Umbilical cord (tissue), 1 donor: ENCODE measurements at regions not wholly inside any gene's neighbourhood (a gene's known extent, or its start where the extent isn't known, plus 50 kb on each side); places are given as distances from the start of the nearest gene placed in this dataset.
A peak's percentile ranks its signal among the peaks of the same experiment; 100 is the strongest.
"Not testable (repeated sequence)": the region's sequence is repeated elsewhere in the genome, so short reads cannot be mapped to it uniquely, and the experiment has no call there.

ENCODE experiments used
- DNase-seq: peaks from one replicate; pipeline ENCODE4 v3.0.0-alpha.2; 2015; ENCODE audit warnings: low spot score

- no peak for DNase-seq
Measured at GRCh38 chr16:60682219-60682618, 1354.0 kb downstream of the CDH8 start.

GRCh38 chr16:60681043-60681442 is 1355.2 kb downstream of the CDH8 start:
- no peak for DNase-seq

- no peak for DNase-seq
Measured at GRCh38 chr16:60675022-60675421, 1361.2 kb downstream of the CDH8 start.

GRCh38 chr16:60674241-60674640 is 1362.0 kb downstream of the CDH8 start:
- peak; percentile 47 for DNase-seq

GRCh38 chr16:60655514-60656153 is 1380.6 kb downstream of the CDH8 start:
- no peak for DNase-seq

GRCh38 chr16:60651346-60651745 is 1384.9 kb downstream of the CDH8 start:
- no peak for DNase-seq

- DNase-seq, result no peak
Measured at GRCh38 chr16:60648290-60648689, 1387.9 kb downstream of the CDH8 start.

- not testable (repeated sequence) for DNase-seq
Measured at GRCh38 chr16:60647388-60647787, 1388.8 kb downstream of the CDH8 start.

- DNase-seq, result no peak
Measured at GRCh38 chr16:60646631-60647030, 1389.6 kb downstream of the CDH8 start.

- no peak for DNase-seq
Measured at GRCh38 chr16:60645541-60645940, 1390.7 kb downstream of the CDH8 start.

GRCh38 chr16:60642956-60643355 is 1393.3 kb downstream of the CDH8 start:
- no peak for DNase-seq

GRCh38 chr16:60641067-60641665 is 1395.1 kb downstream of the CDH8 start:
- no peak for DNase-seq

GRCh38 chr16:60640038-60640437 is 1396.2 kb downstream of the CDH8 start:
- DNase-seq, result no peak

- not testable (repeated sequence) for DNase-seq
Measured at GRCh38 chr16:60636636-60637035, 1399.6 kb downstream of the CDH8 start.

- peak; percentile 15 for DNase-seq
Measured at GRCh38 chr16:60636117-60636516, 1400.1 kb downstream of the CDH8 start.

GRCh38 chr16:60635548-60635947 is 1400.7 kb downstream of the CDH8 start:
- DNase-seq, result no peak

- DNase-seq, result no peak
Measured at GRCh38 chr16:60611844-60612243, 1424.4 kb downstream of the CDH8 start.

- no peak for DNase-seq
Measured at GRCh38 chr16:60608971-60609370, 1427.3 kb downstream of the CDH8 start.

GRCh38 chr16:60605652-60606051 is 1430.6 kb downstream of the CDH8 start:
- DNase-seq, result not testable (repeated sequence)

- DNase-seq, result no peak
Measured at GRCh38 chr16:60605176-60605575, 1431.1 kb downstream of the CDH8 start.

- no peak for DNase-seq
Measured at GRCh38 chr16:60586493-60586892, 1449.7 kb downstream of the CDH8 start.

GRCh38 chr16:60582528-60582927 is 1453.7 kb downstream of the CDH8 start:
- DNase-seq, result no peak

GRCh38 chr16:60566901-60567300 is 1469.3 kb downstream of the CDH8 start:
- peak; percentile 18 for DNase-seq

GRCh38 chr16:60564588-60564987 is 1471.7 kb downstream of the CDH8 start:
- no peak for DNase-seq
